SK-N-DZ (cell line): ENCODE measurements at regions not wholly inside any gene's neighbourhood (a gene's known extent, or its start where the extent isn't known, plus 50 kb on each side); places are given as distances from the start of the nearest gene placed in this dataset.
"Not testable (repeated sequence)": the region's sequence is repeated elsewhere in the genome, so short reads cannot be mapped to it uniquely, and the experiment has no call there.

Experiments
- DNase-seq: peaks from one replicate; pipeline ENCODE4 v3.0.0-alpha.2; 2015; ENCODE audit warnings: low spot score

DNA sequence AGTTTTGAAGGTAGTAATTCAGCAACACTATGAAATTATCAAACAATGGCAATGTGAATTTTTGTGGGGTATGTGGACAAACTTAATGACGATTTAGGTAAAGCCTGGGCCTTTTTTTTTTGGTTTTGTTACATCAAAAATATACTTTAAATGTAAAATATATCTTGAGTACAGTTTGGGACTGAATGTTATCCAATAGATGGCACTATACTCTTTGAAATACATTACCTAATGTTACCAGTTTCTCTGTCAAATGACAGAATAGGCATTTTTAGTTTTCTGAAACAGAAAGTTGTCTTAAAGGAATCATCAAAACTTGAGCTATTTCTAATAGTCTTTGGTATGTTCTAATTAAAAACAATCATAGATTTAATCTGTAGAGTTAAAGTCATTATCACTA, 1651.9 kb downstream of the C4orf33 start:
- DNase-seq: no peak

DNA sequence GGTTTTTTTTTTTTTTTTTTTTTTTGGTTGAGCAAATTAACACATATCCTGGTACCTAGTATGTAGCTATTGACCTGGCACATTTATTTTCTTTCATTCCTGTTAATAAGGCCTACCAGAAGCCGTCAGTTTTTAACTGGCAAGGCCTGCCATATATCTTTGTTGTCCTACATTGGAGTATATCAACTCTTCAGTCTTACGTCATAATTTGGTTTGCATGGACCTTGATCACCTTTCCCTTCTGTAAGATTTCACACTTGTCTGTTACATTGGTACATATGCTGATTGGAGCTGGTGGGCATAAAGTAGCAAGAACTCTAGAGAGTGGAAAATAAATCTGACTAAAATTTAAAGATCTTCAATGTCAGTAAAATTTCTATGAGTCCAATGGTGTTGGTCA, 1658.0 kb downstream of the C4orf33 start:
- DNase-seq: no peak

DNA sequence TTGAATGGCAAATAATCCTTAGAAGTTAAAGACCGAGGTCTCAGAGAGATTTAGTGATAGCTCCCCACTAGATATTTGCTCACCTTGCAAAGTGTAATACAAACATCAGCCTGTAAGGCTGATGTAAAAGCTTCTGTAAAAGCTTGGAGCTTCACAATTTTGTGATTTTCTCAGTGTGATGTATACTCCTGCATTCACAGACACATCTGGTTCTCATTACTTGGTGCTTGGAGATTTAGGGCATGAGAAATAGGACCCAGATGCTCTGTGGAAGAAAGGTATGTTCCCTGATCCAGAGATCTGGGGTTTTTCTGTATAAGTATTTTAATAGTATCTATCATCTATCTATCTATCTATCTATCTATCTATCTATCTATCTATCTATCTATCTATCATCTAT, 1664.3 kb downstream of the C4orf33 start:
- DNase-seq: peak; percentile 7

DNA sequence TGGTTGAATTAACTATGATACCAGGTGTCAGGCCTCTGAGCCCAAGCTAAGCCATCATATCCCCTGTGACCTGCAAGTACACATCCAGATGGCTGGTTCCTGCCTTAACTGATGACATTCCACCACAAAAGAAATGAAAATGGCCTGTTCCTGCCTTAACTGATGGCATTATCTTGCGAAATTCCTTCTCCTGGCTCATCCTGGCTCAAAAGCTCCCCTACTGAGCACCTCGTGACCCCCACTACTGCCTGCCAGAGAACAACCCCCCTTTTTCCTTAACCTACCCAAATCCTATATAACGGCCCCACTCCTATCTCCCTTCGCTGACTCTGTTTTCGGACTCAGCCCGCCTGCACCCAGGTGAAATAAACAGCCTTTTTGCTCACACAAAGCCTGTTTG, 1671.4 kb downstream of the C4orf33 start:
- DNase-seq: not testable (repeated sequence)

DNA sequence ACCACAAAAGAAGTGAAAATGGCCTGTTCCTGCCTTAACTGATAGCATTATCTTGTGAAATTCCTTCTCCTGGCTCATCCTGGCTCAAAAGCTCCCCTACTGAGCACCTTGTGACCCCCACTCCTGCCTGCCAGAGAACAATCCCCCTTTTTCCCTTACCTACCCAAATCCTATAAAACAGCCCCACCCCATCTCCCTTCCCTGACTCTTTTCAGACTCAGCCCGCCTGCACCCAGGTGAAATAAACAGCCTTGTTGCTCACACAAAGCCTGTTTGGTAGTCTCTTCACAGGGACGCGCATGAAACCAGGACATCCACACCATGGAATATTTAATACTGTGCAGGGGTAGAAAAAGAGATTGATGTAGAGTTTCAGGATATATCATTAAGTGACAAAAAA, 1677.0 kb downstream of the C4orf33 start:
- not testable (repeated sequence) for DNase-seq

DNA sequence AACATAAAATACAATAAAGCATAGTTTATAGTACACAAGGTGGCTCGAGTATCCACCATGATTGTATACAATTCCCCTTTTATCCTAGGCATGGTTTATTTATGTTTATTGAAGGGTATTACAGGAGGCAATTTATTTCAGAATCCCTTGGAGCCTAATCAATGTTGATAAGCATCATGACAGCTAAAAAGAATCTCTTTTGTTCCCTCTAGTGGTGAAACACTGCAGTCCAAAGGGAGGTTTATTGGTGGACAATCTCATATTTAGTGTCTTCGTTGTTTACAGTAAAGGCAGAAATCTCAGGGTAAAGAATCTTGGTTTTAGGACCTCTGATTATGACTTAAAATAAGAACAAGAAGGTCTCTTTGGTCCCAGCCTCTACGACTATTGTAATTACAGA, 1712.5 kb downstream of the C4orf33 start:
- peak; percentile 26 for DNase-seq

DNA sequence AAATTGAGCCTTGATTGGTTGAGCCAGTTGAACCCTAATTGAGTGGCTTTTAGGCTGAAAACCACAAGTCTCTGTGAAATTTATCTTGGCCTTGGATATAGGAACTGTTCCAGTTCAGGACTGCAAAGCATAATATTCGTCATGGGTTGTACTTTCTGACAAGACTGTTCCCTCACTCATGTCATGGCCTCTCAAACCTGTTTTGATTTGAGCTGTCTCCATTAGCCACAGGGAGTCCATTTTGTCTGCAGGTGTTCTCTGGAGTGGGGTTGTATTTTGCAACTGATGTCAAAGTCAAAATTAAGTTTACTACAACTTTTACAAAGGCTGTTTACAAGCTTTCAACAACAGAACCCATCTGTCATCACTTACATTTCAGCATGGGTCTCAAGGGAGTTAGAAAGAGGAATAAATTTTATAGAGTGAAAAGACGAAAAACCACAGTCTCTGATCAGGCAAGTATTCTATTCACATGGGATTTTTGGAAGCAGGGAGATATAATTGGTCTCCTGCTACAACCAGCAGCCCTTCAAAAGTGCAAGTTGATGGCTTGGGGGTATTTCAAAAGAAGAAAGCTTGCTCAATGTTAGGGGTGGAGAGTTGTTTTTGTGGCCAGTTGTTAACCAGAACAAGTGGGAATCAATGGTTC, 1716.3 kb downstream of the C4orf33 start:
- DNase-seq: no peak

DNA sequence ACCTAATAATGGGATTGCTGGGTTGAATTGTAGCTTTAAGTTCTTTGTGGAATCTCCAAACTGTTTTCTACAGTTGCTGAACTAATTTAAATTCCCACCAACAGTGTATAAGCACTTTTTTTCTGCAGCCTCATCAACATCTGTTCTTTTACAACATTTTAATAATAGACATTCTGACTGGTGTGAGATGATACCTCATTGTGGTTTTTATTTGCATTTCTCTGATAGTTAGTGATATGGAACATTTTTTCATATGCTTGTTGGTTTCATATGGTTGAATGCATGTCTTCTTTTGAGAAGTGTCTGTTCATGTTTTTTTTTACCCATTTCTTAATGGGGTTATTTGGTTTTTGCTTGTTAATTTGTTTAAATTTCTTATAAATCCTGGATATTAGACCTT, 1718.9 kb downstream of the C4orf33 start:
- DNase-seq: no peak

DNA sequence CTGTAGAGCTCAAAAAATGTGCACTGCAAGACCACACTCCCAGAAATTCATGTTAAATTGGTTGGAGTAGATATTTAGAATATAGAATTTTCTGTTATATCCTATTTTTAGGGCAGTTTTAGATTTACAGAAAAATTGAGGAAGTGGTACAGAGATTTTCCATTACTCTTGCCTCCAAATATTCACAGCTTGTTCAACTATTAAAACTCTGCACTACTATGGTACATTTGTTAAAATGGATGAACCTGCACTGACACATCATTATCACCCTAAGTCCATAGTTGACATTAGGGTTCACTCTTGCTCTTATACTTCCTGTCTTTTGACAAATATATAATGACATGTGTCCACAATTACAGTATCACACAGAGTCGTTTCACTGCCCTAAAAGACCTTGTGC, 1724.5 kb downstream of the C4orf33 start:
- DNase-seq: no peak

DNA sequence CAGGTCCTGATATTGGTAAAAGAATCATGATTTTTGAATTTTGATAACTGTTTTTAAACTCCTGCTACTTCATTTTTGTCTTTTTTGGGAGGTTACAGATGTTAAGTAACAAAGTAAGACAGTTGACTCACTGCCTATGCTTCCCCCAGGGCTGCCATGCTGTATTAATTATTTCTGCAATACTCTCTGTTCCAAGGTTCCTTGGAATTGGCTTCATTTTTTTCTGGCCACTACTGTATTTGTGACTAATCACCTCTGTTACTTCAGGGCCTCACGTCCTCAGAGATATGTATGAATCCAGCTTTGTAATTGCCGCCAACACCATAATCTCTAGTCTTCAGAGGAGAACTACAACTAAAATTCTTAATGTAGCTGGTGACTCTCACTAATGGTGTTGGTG, 1729.3 kb downstream of the C4orf33 start:
- DNase-seq: no peak

DNA sequence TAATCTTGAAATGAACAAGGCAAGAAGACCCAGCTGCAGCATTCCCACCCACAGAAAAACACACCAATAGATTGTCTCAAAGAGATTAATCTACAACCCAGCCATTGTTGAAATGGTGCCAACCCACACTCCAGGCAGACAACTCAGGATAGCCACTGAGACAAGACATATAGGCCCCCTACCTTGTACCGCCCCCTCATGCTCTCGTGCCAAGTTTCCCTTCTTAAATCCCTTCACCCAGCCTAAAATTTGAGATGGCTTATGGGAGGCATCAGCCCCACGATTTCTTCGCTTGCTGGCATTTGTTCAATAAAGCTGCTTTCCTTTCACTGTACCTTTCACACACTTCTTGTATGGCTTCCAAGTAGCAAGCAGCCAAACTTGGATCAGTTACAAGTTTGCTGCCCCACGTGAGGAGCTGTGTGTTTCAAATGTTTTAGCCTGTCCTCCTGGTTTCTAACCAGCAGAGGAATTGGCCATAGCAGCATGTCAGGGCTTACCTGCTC, 1754.1 kb downstream of the C4orf33 start:
- DNase-seq: no peak

DNA sequence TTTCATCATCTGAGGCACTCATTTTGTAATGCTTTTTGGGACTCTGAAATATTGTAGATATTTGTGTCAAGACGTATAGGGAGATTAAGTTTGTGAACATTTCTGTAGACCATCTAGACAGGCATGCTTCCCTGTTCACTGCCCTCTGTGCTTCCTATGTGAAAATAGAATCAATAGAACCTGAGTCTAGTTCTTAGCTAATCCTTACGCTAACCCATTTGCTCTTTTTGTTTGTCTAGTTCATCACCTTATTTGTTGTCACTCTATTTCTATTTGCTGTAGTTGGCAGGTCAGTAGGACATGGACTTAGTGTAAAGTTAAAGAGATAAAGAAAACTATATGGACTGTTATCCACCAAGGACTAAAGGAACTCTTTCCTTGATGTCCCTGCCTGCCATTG, 1755.2 kb downstream of the C4orf33 start:
- no peak for DNase-seq

DNA sequence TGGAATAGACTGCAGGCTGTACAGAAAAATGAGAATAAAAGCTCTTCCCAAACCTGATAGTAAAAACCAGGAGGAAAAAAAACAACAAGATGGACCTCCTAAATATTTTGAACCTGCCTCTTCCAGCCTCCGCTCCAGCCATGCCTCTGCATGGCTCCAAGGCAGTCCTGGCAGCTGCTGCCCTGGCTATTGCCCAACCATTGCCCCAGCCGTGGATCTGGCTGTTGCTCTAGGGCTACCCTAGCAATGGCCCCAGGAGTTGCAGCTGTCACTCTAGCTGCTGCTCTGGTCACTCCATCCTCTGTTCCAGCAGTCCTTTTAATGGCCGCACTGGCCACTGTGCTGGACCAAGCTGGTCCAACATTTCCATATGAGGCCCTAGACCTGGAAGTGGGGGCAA, 1756.0 kb downstream of the C4orf33 start:
- DNase-seq: no peak

DNA sequence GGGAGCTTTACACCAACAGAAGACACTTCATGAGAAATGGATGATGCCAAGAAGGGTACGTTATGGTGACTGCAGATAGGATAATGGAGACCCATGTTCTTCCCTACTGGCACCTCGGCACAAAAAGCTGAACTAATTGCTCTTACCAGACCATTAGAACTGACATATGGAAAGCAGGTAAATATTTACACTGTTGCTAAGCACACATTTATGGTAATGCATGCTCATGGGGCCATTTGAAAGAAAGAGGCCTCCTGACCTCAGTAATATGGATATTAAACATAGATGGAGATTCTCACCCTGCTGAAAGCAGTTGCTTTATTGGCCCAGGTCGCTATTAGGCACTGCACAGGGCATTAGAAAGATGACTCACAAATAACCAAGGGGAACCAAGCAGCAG, 1759.6 kb downstream of the C4orf33 start:
- DNase-seq: no peak

DNA sequence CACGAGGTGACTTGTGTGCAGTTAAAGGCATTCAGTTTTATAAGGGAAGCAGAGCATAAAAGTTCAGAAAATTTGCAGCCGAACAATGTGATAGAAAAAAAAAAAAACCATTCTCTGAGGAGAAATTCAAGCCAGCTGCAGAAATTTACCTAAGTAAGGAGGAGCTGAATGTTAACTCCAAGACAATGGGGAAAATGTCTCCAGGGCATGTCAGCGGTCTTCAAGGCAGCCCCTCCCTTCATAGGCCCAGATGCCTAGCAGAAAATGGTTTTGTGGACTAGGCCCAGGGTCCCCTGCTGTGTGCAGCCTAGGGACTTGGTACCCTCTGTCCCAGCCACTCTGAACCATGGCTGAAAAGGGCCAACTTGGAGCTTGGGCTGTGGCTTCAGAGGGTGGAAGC, 1764.0 kb downstream of the C4orf33 start:
- no peak for DNase-seq

DNA sequence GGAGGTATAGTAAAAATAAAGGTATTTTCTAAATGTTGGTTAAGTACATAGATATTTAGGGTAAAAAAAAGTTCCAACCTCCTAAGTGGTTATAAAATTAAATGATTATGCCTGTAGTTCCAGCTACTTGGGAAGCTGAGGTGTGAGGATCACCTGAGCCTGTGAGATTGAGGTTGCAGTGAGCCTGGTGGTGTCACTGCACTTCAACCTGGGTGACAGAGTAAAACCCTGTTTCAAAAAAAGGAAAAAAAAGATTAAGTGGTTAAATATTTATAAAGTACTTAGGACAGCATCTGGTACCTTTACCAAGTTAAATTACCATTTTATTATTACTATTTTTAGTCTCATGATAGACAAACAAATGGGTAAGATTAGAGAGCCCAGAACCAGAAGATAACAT, 1801.0 kb downstream of the C4orf33 start:
- DNase-seq: no peak

DNA sequence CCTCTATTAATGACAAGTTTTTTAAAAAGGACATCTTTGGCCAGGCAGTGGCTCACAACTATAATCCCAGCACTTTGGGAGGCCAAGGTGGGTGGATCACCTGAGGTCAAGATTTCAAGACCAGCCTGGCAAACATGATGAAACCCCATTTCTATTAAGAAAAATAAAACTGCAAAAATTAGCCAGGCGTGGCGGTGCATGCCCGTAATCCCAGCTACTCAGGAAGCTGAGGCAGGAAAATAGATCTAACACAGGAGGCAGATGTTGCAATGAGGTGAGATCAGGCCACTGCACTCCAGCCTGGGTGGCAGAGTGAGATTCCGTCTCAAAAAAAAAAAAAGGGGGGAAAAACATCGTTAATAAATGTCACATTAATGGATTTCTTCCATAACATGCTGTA, 1805.4 kb downstream of the C4orf33 start:
- DNase-seq: no peak

DNA sequence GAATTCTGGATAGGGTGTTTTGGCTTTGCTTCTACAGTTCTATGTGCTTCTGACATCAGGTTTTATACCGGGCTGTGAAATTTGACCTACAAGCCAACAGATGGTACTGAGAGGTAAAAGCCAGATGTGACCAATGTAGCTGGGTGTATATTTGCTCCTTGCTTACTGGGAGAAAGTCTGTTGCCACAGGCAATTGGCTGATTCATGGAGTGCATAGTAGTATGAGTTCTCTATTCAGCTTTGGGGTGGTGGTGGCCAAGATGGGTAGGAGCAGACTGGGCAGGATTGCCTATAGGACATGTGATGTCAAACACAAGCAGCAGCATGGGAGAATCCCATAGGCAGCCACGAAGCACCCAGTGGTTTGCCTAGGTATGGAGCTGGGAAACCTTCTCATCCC, 1827.0 kb downstream of the C4orf33 start:
- no peak for DNase-seq

DNA sequence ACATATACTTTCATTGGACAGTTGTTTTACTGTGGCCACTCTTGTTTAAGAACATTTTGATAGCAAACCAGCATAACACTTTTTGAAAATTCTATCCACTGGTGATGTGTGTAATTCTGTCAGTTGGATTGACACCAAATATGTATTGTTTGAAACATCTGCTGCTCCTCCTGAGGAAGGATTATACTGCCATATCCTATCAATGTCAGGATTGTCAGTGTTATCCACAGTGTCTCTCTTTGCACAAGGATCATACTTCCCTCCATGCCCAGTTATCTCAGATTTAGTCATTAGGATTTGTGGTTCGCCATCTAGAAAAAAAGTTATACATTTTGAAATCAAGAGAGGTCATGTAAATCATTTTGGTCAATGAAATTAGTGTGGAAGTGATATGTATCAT, 1859.6 kb downstream of the C4orf33 start:
- no peak for DNase-seq

DNA sequence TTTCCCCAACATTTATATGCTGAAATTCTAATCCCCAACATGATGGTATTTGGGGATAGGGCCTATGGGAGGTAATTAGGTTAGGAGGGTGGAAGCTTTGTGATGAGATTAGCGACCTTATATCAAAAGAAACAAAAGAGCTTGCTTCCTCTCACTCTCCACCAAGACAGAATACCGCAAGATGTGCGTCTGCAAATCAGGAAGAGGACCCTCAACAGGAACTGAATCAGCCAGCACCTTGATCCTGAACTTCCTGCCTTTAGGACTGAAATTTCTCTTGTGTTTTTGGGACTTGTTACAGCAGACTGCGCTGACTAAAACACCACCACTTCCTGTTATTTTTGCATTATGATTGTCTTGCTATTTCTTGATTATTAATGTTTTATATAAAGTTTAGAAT, 1889.4 kb downstream of the C4orf33 start:
- DNase-seq: no peak

DNA sequence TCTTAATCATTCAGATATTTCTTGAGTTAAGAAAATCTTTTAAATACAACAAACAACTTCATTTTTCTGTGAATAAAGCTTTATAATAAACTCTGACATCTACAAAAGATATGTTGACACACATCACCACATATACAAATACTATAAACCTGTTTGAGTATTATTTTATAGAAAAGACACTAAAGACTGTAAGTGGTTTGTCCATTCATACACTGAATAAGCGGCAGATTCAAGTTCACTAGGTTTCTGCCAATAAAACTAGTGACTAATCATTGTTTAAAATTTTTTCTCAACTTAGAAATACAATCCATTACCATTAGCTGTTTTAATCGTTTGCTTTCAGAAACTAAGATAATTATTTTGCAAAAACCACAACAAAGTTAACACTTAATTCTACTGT, 1900.0 kb downstream of the C4orf33 start:
- no peak for DNase-seq

DNA sequence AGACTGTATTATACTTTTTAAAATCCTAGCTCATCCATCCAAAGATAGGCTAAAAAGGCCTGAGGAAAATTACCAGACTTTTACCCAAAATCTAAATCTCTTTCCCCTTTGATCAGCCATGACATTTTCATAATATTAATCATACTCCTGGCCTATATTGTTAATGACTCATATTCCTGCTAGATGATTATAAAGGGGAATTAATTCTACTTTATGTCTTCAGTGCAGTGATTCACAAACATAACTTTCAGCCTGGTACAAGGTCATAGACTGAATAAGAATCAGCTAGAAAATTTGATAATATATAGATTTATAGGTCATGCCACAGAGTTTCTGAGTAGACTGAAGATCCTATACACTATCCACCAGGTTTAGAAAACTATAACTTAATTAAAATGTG, 1905.4 kb downstream of the C4orf33 start:
- DNase-seq: no peak

DNA sequence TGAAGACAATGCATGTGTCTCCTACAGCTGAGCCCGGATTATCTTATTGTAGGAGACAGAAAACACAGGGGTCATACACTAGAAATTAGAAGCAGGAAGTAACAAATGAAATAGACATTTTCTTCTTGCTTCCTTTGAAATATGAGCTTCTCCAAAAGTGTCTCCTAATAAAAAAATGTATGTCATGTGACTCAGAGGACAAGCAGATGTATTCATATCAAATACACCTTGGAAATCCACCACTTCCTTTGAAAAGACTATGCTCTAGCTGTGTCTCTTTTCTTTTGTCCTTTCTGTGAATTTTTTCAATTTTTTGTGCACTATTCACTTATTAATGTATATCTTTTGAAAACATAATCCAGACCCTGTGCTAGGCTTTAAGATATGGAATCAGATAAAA, 1906.2 kb downstream of the C4orf33 start:
- no peak for DNase-seq

DNA sequence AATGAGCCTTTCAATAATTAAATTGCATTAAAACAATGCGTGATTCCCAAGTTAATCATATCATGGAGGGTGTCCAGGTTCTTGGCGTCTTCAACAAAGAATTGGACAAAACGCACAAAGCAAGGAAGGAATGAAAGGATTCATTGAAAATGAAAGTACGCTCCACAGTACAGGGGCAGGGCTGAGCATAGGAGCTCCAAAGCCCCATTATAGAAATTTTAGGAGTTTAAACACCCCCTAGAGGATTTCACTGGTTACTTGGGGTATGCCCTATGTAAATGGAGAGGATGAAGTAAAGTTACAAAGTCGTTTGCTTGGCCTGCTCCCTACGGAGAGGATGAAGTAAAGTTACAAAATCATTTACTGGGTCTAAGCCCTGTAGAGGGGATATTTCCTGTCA, 1910.4 kb downstream of the C4orf33 start:
- no peak for DNase-seq
